DND-41 (cell line): ENCODE measurements at regions not wholly inside any gene's neighbourhood (a gene's known extent, or its start where the extent isn't known, plus 50 kb on each side); places are given as distances from the start of the nearest gene placed in this dataset.

Experiments used
- CTCF ChIP-seq: IDR thresholded peaks from 2 replicates; pipeline ENCODE4 v1.5.1; 2012; ENCODE audit warnings: borderline replicate concordance, low read length, moderate library complexity, mild to moderate bottlenecking; ENCODE audit not compliant: poor library complexity, severe bottlenecking; ENCODE audit errors: extremely low read depth
- EZH2 ChIP-seq: IDR thresholded peaks from 3 replicates; pipeline ENCODE4 v1.6.1; 2012; ENCODE audit warnings: borderline replicate concordance, low read depth, mild to moderate bottlenecking, moderate library complexity, low read length, inconsistent platforms; ENCODE audit not compliant: severe bottlenecking

GRCh38 chr16:79653373-79653891 lies 52.9 kb upstream of the MAF start:
- TF ChIP-seq CTCF: no peak
- no peak for TF ChIP-seq EZH2
